HG02885 (cell line): ENCODE measurements at regions not wholly inside any gene's neighbourhood (a gene's known extent, or its start where the extent isn't known, plus 50 kb on each side); places are given as distances from the start of the nearest gene placed in this dataset.

ENCODE experiments used
- ATAC-seq: cut with Tn5 transposase; IDR thresholded peaks from one replicate; pipeline ENCODE4 v1.9.1; 2021; ENCODE audit warnings: mild to moderate bottlenecking; ENCODE audit not compliant: unreplicated experiment, poor library complexity

- no peak for ATAC-seq
These were observed 63.1 kb upstream of the PTPRT start for GRCh38 chr20:43252761-43253160.

GRCh38 chr20:43248341-43248740 lies 58.6 kb upstream of the PTPRT start:
- ATAC-seq, result no peak

GRCh38 chr20:43247361-43247760 lies 57.7 kb upstream of the PTPRT start:
- ATAC-seq, result no peak

GRCh38 chr20:43244647-43245046 lies 54.9 kb upstream of the PTPRT start:
- ATAC-seq, result no peak

- ATAC-seq, result no peak
These were observed 54.1 kb upstream of the PTPRT start for GRCh38 chr20:43243672-43244269.

GRCh38 chr20:43241057-43241702 lies 51.5 kb upstream of the PTPRT start:
- ATAC-seq, result no peak
